ENCODE measurements at regions not wholly inside any gene's neighbourhood (a gene's known extent, or its start where the extent isn't known, plus 50 kb on each side); places are given as distances from the start of the nearest gene placed in this dataset.

DNA sequence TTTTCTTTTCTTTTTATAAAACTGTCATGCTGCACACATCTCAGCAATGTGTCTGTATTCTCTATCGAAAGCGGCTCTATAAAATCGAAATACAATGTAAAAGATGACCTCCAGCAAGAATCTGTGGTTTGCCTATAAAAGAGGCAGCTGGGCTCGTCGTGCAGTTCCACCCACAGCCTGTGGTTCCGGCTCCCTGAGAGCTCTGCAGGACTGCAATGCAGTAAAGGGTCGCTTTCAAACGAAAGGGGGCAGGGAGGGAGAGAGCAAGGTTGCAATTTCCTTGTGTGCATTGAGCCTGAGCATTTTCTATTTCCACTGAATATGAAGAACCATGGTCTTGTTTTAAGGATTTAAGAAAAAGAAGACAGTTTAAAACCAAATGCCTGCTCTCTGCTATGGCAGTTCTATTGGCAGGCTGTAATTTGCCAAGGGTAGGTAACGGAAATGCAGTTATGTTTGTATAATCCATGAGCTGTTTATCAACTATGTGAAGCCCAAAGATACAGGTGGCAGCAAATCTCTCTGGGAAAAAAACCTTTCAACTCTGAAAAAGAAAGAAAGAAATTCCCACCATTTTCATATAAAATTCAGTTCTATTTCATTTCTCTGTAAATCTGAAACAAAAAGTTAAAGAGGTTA is 236.5 kb downstream of the HACE1 start:
- intact Hi-C loops (cut with micrococcal nuclease), result no loop called here
- DNase-seq (ENCODE audit: extremely low read depth in 1 of 4, low spot score in 3 of 4) (no peak), FAIRE-seq (no peak), ATAC-seq (peak; percentile 77)
- CTCF ChIA-PET (ENCODE audit: low intra/inter-chr PET ratio), result no interaction called here
- in situ Hi-C loops (cut with MboI), result no loop called here
- no peaks in the 10 kb centered on the region for H3K36me3 ChIP-seq (ENCODE audit: control insufficient read depth, insufficient read depth, low read length)
- TF ChIP-seq MED1 (CRISPR knock-in tag; IDR thresholded peaks at IDR 0.05; ENCODE audit: borderline replicate concordance) (no peak), ESRRB (CRISPR knock-in tag; IDR thresholded peaks at IDR 0.05; ENCODE audit: borderline replicate concordance) (no peak), JUND (IDR thresholded peaks at IDR 0.05; ENCODE audit: borderline replicate concordance, low read depth, low read length) (no peak), JUND (tag; IDR thresholded peaks at IDR 0.05; ENCODE audit: borderline replicate concordance, low read depth, low read length) (no peak), RAD21 (CRISPR knock-in tag; conservative IDR thresholded peaks at IDR 0.05 in 1 of 2, IDR thresholded peaks at IDR 0.05 in 1 of 2) (no peak), TCF7 (IDR thresholded peaks at IDR 0.05; ENCODE audit: borderline replicate concordance) (no peak), BDP1 (IDR thresholded peaks at IDR 0.05; ENCODE audit: insufficient read depth, insufficient read length) (no peak), PTTG1 (tag; IDR thresholded peaks at IDR 0.05; ENCODE audit: low read depth) (no peak), ELF4 (CRISPR knock-in tag; IDR thresholded peaks at IDR 0.05) (no peak), ZNF175 (CRISPR knock-in tag; IDR thresholded peaks at IDR 0.05; ENCODE audit: low read depth) (no peak), ZNF780A (CRISPR knock-in tag; IDR thresholded peaks at IDR 0.05) (no peak)
- TF ChIP-seq, protein P1, sequence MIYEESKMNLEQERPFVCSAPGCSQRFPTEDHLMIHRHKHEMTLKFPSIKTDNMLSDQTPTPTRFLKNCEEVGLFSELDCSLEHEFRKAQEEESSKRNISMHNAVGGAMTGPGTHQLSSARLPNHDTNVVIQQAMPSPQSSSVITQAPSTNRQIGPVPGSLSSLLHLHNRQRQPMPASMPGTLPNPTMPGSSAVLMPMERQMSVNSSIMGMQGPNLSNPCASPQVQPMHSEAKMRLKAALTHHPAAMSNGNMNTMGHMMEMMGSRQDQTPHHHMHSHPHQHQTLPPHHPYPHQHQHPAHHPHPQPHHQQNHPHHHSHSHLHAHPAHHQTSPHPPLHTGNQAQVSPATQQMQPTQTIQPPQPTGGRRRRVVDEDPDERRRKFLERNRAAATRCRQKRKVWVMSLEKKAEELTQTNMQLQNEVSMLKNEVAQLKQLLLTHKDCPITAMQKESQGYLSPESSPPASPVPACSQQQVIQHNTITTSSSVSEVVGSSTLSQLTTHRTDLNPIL (CRISPR knock-in tag; IDR thresholded peaks at IDR 0.05), result no peak
- H3K9me3 ChIP-seq (replicated peaks; ENCODE audit: control insufficient read depth, insufficient read depth, low read depth, low read length), result no peaks in the 10 kb centered on the region
- no peak overlapping the region for H3K4me2 ChIP-seq (ENCODE audit: insufficient read depth, low read length)
- H3K4me3 ChIP-seq, result no peak overlapping the region
- H3K79me2 ChIP-seq (ENCODE audit: control insufficient read depth, insufficient read depth, low read length), result no peaks in the 10 kb centered on the region
- H2AFZ ChIP-seq (ENCODE audit: low read depth, low read length), result no peak overlapping the region
- no peaks in the 10 kb centered on the region for H3K4me1 ChIP-seq (replicated peaks in 1 of 2; ENCODE audit: control insufficient read depth in 2 of 2, insufficient read depth in 2 of 2, low read length in 2 of 2)
- WGBS (ENCODE audit: insufficient coverage, low coverage, missing lambda C conversion rate), result 2% methylated on average over 9 of the region's 9 CpGs
- no TSS peak for BruUV-seq (replicated peaks)
- H3K9ac ChIP-seq (ENCODE audit: insufficient read depth in 1 of 2, low read depth in 2 of 2, low read length in 2 of 2), result no peak overlapping the region
- no peak overlapping the region for H3K27ac ChIP-seq (ENCODE audit: extremely low read depth, low read depth, low read length)
- H3K9me1 ChIP-seq (ENCODE audit: control insufficient read depth, insufficient read depth, low read length), result no peaks in the 10 kb centered on the region
- H4K20me1 ChIP-seq (replicated peaks; ENCODE audit: control insufficient read depth, insufficient read depth, low read length), result no peaks in the 10 kb centered on the region
- H3K27me3 ChIP-seq (ENCODE audit: control insufficient read depth in 2 of 2, insufficient read depth in 2 of 2, low read length in 2 of 2), result no peaks in the 10 kb centered on the region; a peak in 1 of 5 replicates
- POLR2A ChIA-PET, result no interaction called here
